Mesendoderm (in vitro differentiated cells): ENCODE measurements at regions not wholly inside any gene's neighbourhood (a gene's known extent, or its start where the extent isn't known, plus 50 kb on each side); places are given as distances from the start of the nearest gene placed in this dataset.

ENCODE experiments used
- DNase-seq: peaks from one replicate; pipeline ENCODE4 v3.0.0; 2013
- H2AK5ac ChIP-seq: 2 replicates; pipeline ENCODE4 v1.6.1; 2013; ENCODE audit warnings: low read length, inconsistent platforms
- H2BK120ac ChIP-seq: 2 replicates; pipeline ENCODE4 v1.6.1; 2013; ENCODE audit warnings: low read depth, mild to moderate bottlenecking, low read length, moderate library complexity, mixed read lengths
- H2BK15ac ChIP-seq: replicated peaks from 2 replicates; pipeline ENCODE4 v1.6.1; 2013; ENCODE audit warnings: low read depth, mild to moderate bottlenecking, moderate library complexity
- H2BK5ac ChIP-seq: 2 replicates; pipeline ENCODE4 v1.6.1; 2013; ENCODE audit warnings: low read length, inconsistent platforms
- H3K18ac ChIP-seq: 2 replicates; pipeline ENCODE4 v1.6.1; 2013; ENCODE audit warnings: mild to moderate bottlenecking, low read length, mixed read lengths
- H3K23ac ChIP-seq: one replicate; pipeline ENCODE4 v1.6.1; 2013; ENCODE audit warnings: low read length
- H3K27ac ChIP-seq: 2 replicates; pipeline ENCODE4 v1.5.1; 2013; ENCODE audit warnings: low read depth, mild to moderate bottlenecking, inconsistent platforms, low read length, moderate library complexity
- H3K27me3 ChIP-seq: 2 replicates; pipeline ENCODE4 v1.6.1; 2013; ENCODE audit warnings: low read length, control low read depth, mild to moderate bottlenecking, inconsistent platforms; ENCODE audit not compliant: insufficient read depth, poor library complexity
- H3K36me3 ChIP-seq: 2 replicates; pipeline ENCODE4 v1.6.1; 2013; ENCODE audit warnings: low read length, inconsistent platforms; ENCODE audit not compliant: control insufficient read depth, insufficient read depth
- H3K4ac ChIP-seq: one replicate; pipeline ENCODE4 v1.6.1; 2013; ENCODE audit warnings: low read depth, mild to moderate bottlenecking, low read length, moderate library complexity
- H3K4me1 ChIP-seq: 2 replicates; pipeline ENCODE4 v1.6.1; 2013; ENCODE audit warnings: low read depth, low read length, inconsistent platforms; ENCODE audit not compliant: control insufficient read depth
- H3K4me2 ChIP-seq: 2 replicates; pipeline ENCODE4 v1.6.1; 2013; ENCODE audit warnings: low read length
- H3K4me3 ChIP-seq: 2 replicates; pipeline ENCODE4 v1.5.1; 2013; ENCODE audit warnings: mild to moderate bottlenecking, low read length
- H3K56ac ChIP-seq: one replicate; pipeline ENCODE4 v1.6.1; 2013; ENCODE audit warnings: low read length
- H3K79me1 ChIP-seq: 2 replicates; pipeline ENCODE4 v1.6.1; 2013; ENCODE audit warnings: low read length, inconsistent platforms
- H3K79me2 ChIP-seq: 2 replicates; pipeline ENCODE4 v1.6.1; 2013; ENCODE audit warnings: mild to moderate bottlenecking, low read length; ENCODE audit not compliant: control insufficient read depth, insufficient read depth
- H3K9ac ChIP-seq: 2 replicates; pipeline ENCODE4 v1.6.1; 2013; ENCODE audit warnings: low read length, inconsistent platforms
- H4K5ac ChIP-seq: one replicate; pipeline ENCODE4 v1.6.1; 2013; ENCODE audit warnings: low read length
- H4K8ac ChIP-seq: one replicate; pipeline ENCODE4 v1.6.1; 2013; ENCODE audit warnings: low read depth, mild to moderate bottlenecking, control low read depth, low read length, moderate library complexity
- WGBS: extraction: QIAGEN DNeasy Blood & Tissue Kit; methylation state at CpG from one replicate; pipeline ENCODE4 v1.1.7; 2013; ENCODE audit warnings: low lambda C conversion rate, missing lambda C conversion rate; ENCODE audit not compliant: insufficient coverage; ENCODE audit errors: extremely low coverage; 5-methylcytosine and 5-hydroxymethylcytosine counted together

- Histone ChIP-seq H3K9ac (no peak overlapping the region), H2BK120ac (no peak overlapping the region), H4K5ac (no peak overlapping the region), H3K23ac (no peak overlapping the region), H3K27ac (no peak overlapping the region), H2AK5ac (no peak overlapping the region), H3K4me3 (no peak overlapping the region), H3K79me1 (no peaks in the 10 kb centered on the region), H2BK15ac (no peak overlapping the region), H3K56ac (no peak overlapping the region), H3K4me1 (no peaks in the 10 kb centered on the region), H3K18ac (no peak overlapping the region), H3K36me3 (no peaks in the 10 kb centered on the region), H3K79me2 (no peaks in the 10 kb centered on the region), H3K4me2 (no peak overlapping the region), H3K27me3 (no peaks in the 10 kb centered on the region), H2BK5ac (no peak overlapping the region), H3K4ac (no peak overlapping the region), H4K8ac (no peak overlapping the region)
- DNase-seq = no peak
- no CpG with 5 or more reads among the region's 6 CpGs for WGBS
Measured at GRCh38 chr20:52422574-52423336, 231.2 kb upstream of the ZFP64 start.

GRCh38 chr20:52420805-52421204, 229.2 kb upstream of the ZFP64 start:
- Histone ChIP-seq H3K79me1 (no peaks in the 10 kb centered on the region), H4K8ac (no peak overlapping the region), H2BK120ac (no peak overlapping the region), H3K4me2 (no peak overlapping the region), H4K5ac (no peak overlapping the region), H2AK5ac (no peak overlapping the region), H3K23ac (no peak overlapping the region), H3K56ac (no peak overlapping the region), H3K4me1 (no peaks in the 10 kb centered on the region), H3K4me3 (no peak overlapping the region), H2BK5ac (no peak overlapping the region), H3K79me2 (no peaks in the 10 kb centered on the region), H2BK15ac (no peak overlapping the region), H3K36me3 (no peaks in the 10 kb centered on the region), H3K27ac (no peak overlapping the region), H3K4ac (no peak overlapping the region), H3K18ac (no peak overlapping the region), H3K9ac (no peak overlapping the region), H3K27me3 (no peaks in the 10 kb centered on the region)
- DNase-seq = no peak
- no CpG with 5 or more reads among the region's 3 CpGs for WGBS

- no peaks in the 10 kb centered on the region for H3K79me1 ChIP-seq
- H3K18ac ChIP-seq = no peak overlapping the region
- no peak overlapping the region for H3K23ac ChIP-seq
- no peak overlapping the region for H3K4me3 ChIP-seq
- H3K4me2 ChIP-seq = no peak overlapping the region
- H4K8ac ChIP-seq = no peak overlapping the region
- no peaks in the 10 kb centered on the region for H3K27me3 ChIP-seq
- no peak overlapping the region for H3K56ac ChIP-seq
- no peak overlapping the region for H4K5ac ChIP-seq
- H2BK120ac ChIP-seq = no peak overlapping the region
- H3K9ac ChIP-seq = no peak overlapping the region
- DNase-seq = no peak
- no CpG with 5 or more reads among the region's 2 CpGs for WGBS
- no peak overlapping the region for H3K4ac ChIP-seq
- no peak overlapping the region for H2AK5ac ChIP-seq
- H2BK15ac ChIP-seq = no peak overlapping the region
- H3K79me2 ChIP-seq = no peaks in the 10 kb centered on the region
- H3K27ac ChIP-seq = no peak overlapping the region
- no peaks in the 10 kb centered on the region for H3K4me1 ChIP-seq
- no peak overlapping the region for H2BK5ac ChIP-seq
- no peaks in the 10 kb centered on the region for H3K36me3 ChIP-seq
Measured at GRCh38 chr20:52419205-52419604, 227.6 kb upstream of the ZFP64 start.

- no peak overlapping the region for H2AK5ac ChIP-seq
- no peak for DNase-seq
- H3K79me1 ChIP-seq = no peaks in the 10 kb centered on the region
- no peak overlapping the region for H4K8ac ChIP-seq
- WGBS = no CpG with 5 or more reads among the region's 2 CpGs
- no peak overlapping the region for H4K5ac ChIP-seq
- no peaks in the 10 kb centered on the region for H3K79me2 ChIP-seq
- no peaks in the 10 kb centered on the region for H3K4me1 ChIP-seq
- no peak overlapping the region for H3K23ac ChIP-seq
- H3K36me3 ChIP-seq = no peaks in the 10 kb centered on the region
- no peak overlapping the region for H3K4ac ChIP-seq
- no peak overlapping the region for H2BK15ac ChIP-seq
- H3K56ac ChIP-seq = no peak overlapping the region
- H2BK5ac ChIP-seq = no peak overlapping the region
- no peak overlapping the region for H3K4me2 ChIP-seq
- H3K27me3 ChIP-seq = no peaks in the 10 kb centered on the region
- no peak overlapping the region for H3K4me3 ChIP-seq
- no peak overlapping the region for H2BK120ac ChIP-seq
- H3K9ac ChIP-seq = no peak overlapping the region
- no peak overlapping the region for H3K18ac ChIP-seq
- H3K27ac ChIP-seq = no peak overlapping the region
Measured at GRCh38 chr20:52416953-52417352, 225.4 kb upstream of the ZFP64 start.

- no peak overlapping the region for H3K27ac ChIP-seq
- no peaks in the 10 kb centered on the region for H3K4me1 ChIP-seq
- H3K23ac ChIP-seq = no peak overlapping the region
- no peaks in the 10 kb centered on the region for H3K36me3 ChIP-seq
- H2BK5ac ChIP-seq = no peak overlapping the region
- no CpG with 5 or more reads among the region's 1 CpG for WGBS
- H3K79me2 ChIP-seq = no peaks in the 10 kb centered on the region
- no peak overlapping the region for H3K4me3 ChIP-seq
- no peak overlapping the region for H3K9ac ChIP-seq
- H2BK120ac ChIP-seq = no peak overlapping the region
- H3K27me3 ChIP-seq = no peaks in the 10 kb centered on the region
- no peak overlapping the region for H3K18ac ChIP-seq
- DNase-seq = no peak
- H3K4me2 ChIP-seq = no peak overlapping the region
- H2BK15ac ChIP-seq = no peak overlapping the region
- no peak overlapping the region for H4K8ac ChIP-seq
- H3K79me1 ChIP-seq = no peaks in the 10 kb centered on the region
- no peak overlapping the region for H4K5ac ChIP-seq
- H2AK5ac ChIP-seq = no peak overlapping the region
- no peak overlapping the region for H3K4ac ChIP-seq
- H3K56ac ChIP-seq = no peak overlapping the region
Measured at GRCh38 chr20:52411611-52412010, 220.0 kb upstream of the ZFP64 start.

- H3K79me2 ChIP-seq = no peaks in the 10 kb centered on the region
- H3K36me3 ChIP-seq = no peaks in the 10 kb centered on the region
- no peak overlapping the region for H2BK15ac ChIP-seq
- no peak overlapping the region for H3K18ac ChIP-seq
- no peak overlapping the region for H3K4ac ChIP-seq
- H2BK120ac ChIP-seq = no peak overlapping the region
- H2AK5ac ChIP-seq = no peak overlapping the region
- no peak overlapping the region for H4K8ac ChIP-seq
- H4K5ac ChIP-seq = no peak overlapping the region
- no peak overlapping the region for H3K4me3 ChIP-seq
- no peak overlapping the region for H3K27ac ChIP-seq
- no peak overlapping the region for H3K9ac ChIP-seq
- H3K79me1 ChIP-seq = no peaks in the 10 kb centered on the region
- no peak overlapping the region for H3K56ac ChIP-seq
- no peak overlapping the region for H2BK5ac ChIP-seq
- no peaks in the 10 kb centered on the region for H3K4me1 ChIP-seq
- no peak overlapping the region for H3K23ac ChIP-seq
- WGBS = no CpG with 5 or more reads among the region's 11 CpGs
- no peak for DNase-seq
- no peaks in the 10 kb centered on the region for H3K27me3 ChIP-seq
- H3K4me2 ChIP-seq = no peak overlapping the region
Measured at GRCh38 chr20:52410731-52411234, 219.2 kb upstream of the ZFP64 start.
